ENCODE measurements at regions not wholly inside any gene's neighbourhood (a gene's known extent, or its start where the extent isn't known, plus 50 kb on each side); places are given as distances from the start of the nearest gene placed in this dataset.

DNA sequence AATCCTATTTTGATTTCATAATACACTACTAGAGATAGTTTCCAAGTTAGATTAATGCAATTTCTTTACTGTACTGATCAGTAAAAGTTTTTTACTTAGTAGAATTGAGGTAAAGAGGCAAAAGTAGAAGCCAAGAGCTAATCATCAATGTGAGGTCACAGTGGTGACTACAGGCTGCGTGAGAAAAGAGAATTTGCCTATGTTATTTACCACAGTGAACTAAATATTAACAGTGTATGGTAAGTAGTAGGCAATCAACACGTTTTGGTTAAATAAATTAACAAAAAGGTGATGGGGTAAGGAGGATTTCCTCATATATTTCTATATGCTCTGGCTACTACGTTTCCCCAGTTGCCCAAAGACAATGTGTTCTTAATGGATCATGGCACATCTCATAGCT, 202.2 kb upstream of the CMC1 start:
- TF ChIP-seq, protein P1, sequence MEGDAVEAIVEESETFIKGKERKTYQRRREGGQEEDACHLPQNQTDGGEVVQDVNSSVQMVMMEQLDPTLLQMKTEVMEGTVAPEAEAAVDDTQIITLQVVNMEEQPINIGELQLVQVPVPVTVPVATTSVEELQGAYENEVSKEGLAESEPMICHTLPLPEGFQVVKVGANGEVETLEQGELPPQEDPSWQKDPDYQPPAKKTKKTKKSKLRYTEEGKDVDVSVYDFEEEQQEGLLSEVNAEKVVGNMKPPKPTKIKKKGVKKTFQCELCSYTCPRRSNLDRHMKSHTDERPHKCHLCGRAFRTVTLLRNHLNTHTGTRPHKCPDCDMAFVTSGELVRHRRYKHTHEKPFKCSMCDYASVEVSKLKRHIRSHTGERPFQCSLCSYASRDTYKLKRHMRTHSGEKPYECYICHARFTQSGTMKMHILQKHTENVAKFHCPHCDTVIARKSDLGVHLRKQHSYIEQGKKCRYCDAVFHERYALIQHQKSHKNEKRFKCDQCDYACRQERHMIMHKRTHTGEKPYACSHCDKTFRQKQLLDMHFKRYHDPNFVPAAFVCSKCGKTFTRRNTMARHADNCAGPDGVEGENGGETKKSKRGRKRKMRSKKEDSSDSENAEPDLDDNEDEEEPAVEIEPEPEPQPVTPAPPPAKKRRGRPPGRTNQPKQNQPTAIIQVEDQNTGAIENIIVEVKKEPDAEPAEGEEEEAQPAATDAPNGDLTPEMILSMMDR (IDR thresholded peaks at IDR 0.05; ENCODE audit: poor library complexity): no peak
- TF ChIP-seq EZH2phosphoT487 (IDR thresholded peaks at IDR 0.05; ENCODE audit: low read depth, severe bottlenecking, unreplicated experiment) (no peak), EZH2 (IDR thresholded peaks at IDR 0.05; ENCODE audit: borderline replicate concordance) (no peak)

Data from hepatocyte (in vitro differentiated cells).